Epithelial cell of proximal tubule (primary cell): ENCODE measurements at regions not wholly inside any gene's neighbourhood (a gene's known extent, or its start where the extent isn't known, plus 50 kb on each side); places are given as distances from the start of the nearest gene placed in this dataset.

Experiments used
- DNase-seq: peaks from one replicate; pipeline ENCODE4 v3.0.0-alpha.2; 2011; ENCODE audit warnings: low read depth
- H3K4me3 ChIP-seq: 2 replicates; pipeline ENCODE4 v1.5.1; 2011; ENCODE audit warnings: low read depth, mild to moderate bottlenecking, low read length
- CTCF ChIP-seq: conservative IDR thresholded peaks from 2 replicates; pipeline ENCODE4 v1.5.1; 2012; ENCODE audit warnings: low read depth, mild to moderate bottlenecking, low read length

GRCh38 chr4:28435314-28435713, 1574.7 kb downstream of the STIM2 start:
- no peak for TF ChIP-seq CTCF
- H3K4me3 ChIP-seq, result no peak overlapping the region
- no peak for DNase-seq

- DNase-seq, result no peak
- no peak overlapping the region for H3K4me3 ChIP-seq
- no peak for TF ChIP-seq CTCF
These were observed 1575.8 kb downstream of the STIM2 start for GRCh38 chr4:28436191-28437080.

DNA sequence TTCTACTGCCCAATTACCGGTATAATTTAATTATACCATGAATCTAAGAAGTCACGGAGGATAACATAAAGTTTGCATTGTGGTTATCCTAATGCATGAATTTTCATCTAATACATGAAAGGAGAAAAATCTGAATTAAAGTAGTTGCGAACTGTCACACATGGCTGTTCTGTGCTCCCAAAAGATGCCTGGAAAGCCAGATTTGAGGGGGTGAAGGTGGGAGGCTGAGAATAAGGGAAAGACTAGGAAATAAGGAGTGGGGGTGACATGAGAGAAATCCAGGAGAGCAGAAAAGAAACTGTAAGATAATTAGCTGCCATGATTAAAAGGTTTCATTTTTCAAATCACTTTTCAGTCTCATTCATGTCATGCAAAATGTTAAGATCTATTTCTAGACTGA, 1582.7 kb downstream of the STIM2 start:
- TF ChIP-seq CTCF, result no peak
- no peak for DNase-seq
- H3K4me3 ChIP-seq, result no peak overlapping the region

DNA sequence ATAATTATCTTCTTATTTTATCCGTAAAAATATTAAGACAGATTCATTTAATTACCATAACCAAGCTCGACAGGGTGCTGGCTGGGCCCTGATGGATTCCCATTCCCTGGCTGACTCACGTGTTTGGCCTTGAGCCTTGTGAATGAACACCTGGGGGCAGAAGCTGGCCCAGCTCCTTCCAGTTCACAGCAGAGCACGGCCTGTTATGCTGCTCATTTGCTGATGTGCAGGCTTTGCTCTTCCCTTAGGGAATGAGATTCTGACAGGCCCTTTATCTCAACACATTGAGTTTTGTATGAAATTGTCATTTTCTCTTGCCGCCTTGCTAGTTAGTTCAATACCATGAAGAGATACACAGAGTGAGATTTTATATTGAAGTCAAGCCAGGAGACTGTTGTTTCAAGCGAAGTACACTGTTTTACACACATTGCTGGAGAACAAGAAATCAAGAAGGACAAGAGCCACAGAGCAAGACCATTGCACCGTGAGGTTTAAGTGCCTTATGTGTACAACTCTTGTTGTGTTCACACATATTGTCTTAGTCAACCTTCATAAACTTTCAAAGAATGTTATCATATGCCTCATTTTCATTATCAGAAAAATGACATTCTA, 1583.3 kb downstream of the STIM2 start:
- TF ChIP-seq CTCF, result no peak
- no peak overlapping the region for H3K4me3 ChIP-seq
- no peak for DNase-seq

GRCh38 chr4:28444886-28445496, 1584.3 kb downstream of the STIM2 start:
- DNase-seq, result no peak
- no peak overlapping the region for H3K4me3 ChIP-seq
- TF ChIP-seq CTCF, result no peak

DNA sequence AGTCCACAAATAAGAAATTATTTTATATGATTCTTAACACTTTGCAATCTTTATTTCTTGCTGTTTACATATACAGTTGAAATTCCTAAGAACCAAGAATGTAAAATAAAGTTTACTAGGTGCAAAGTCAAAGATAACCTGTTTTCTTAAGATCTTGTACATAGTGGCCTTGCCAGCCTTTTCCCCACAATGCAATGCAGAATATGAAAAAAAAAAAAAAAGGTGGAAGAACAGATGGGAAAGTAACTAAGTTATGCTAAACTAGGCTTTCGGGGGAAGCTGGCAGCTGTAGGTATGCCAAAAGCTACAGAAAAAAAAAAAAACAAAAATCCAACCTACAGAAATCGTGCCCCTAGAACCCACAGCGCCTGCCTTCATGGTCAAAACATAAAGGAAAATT, 1588.4 kb downstream of the STIM2 start:
- DNase-seq, result no peak
- TF ChIP-seq CTCF, result no peak
- no peak overlapping the region for H3K4me3 ChIP-seq

DNA sequence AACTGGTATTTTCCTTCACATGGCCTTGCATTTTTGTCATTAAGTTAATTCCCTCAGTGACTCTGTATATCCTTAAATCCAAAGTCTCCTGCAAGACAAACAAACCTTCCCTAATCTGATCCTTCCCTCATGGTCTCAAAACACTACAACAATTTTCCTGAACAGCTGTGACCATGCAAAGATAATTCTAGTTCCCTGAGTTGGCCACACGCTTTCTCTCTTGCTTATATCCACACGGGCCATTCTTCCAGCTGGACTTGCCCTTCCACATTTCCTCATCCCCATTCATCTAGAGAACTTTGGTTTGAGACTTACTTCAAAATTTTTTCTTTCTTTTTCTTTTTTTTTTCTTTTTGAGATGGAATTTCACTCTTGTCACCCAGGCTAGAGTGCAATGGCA, 1590.7 kb downstream of the STIM2 start:
- no peak for DNase-seq
- TF ChIP-seq CTCF, result no peak
- no peak overlapping the region for H3K4me3 ChIP-seq
